ENCODE measurements at regions not wholly inside any gene's neighbourhood (a gene's known extent, or its start where the extent isn't known, plus 50 kb on each side); places are given as distances from the start of the nearest gene placed in this dataset.

- no peak for TF ChIP-seq REST (IDR thresholded peaks at IDR 0.05; ENCODE audit: unreplicated experiment)
- peak; percentile 32; the same call in 1 of the 2 replicates for TF ChIP-seq ZNF331 (CRISPR knock-in tag; IDR thresholded peaks at IDR 0.05; ENCODE audit: low read depth)
- TF ChIP-seq CTCF (conservative IDR thresholded peaks at IDR 0.05; ENCODE audit: low read depth in 2 of 2) = no peak
- no peak for TF ChIP-seq POLR2AphosphoS5 (IDR thresholded peaks at IDR 0.05; ENCODE audit: low read depth)
Observed at GRCh38 chr3:84836961-84837360, 121.8 kb upstream of the CADM2 start (continued).

GRCh38 chr3:84877092-84877491, 81.7 kb upstream of the CADM2 start:
- Mint-ChIP-seq H3K36me3 (ENCODE audit: low read depth) (no peaks in the 10 kb centered on the region), H3K27ac (no peak overlapping the region), H3K4me1 (no peaks in the 10 kb centered on the region), H3K4me3 (no peak overlapping the region), H3K27me3 (ENCODE audit: insufficient read depth, low read depth, poor library complexity) (no peaks in the 10 kb centered on the region), H3K9me3 (no peaks in the 10 kb centered on the region)
- Histone ChIP-seq H3K27me3 (ENCODE audit: insufficient read depth) (no peaks in the 10 kb centered on the region), H4K20me1 (replicated peaks; ENCODE audit: insufficient read depth) (no peaks in the 10 kb centered on the region), H3F3A (replicated peaks; ENCODE audit: low read depth) (no peaks in the 10 kb centered on the region), H3K4me2 (no peak overlapping the region), H3K36me3 (ENCODE audit: insufficient read depth) (no peaks in the 10 kb centered on the region), H3K4me3 (no peak overlapping the region), H3K27ac (ENCODE audit: low read depth) (no peak overlapping the region), H3K4me1 (ENCODE audit: insufficient read depth) (no peaks in the 10 kb centered on the region), H3K79me2 (replicated peaks; ENCODE audit: insufficient read depth) (no peaks in the 10 kb centered on the region), H3K9me2 (ENCODE audit: insufficient read depth) (no peaks in the 10 kb centered on the region), H2AFZ (no peak overlapping the region)
- DNase-seq (ENCODE audit: low spot score) (no peak), ATAC-seq (no peak)
- TF ChIP-seq REST (IDR thresholded peaks at IDR 0.05; ENCODE audit: unreplicated experiment) (no peak), JUNB (IDR thresholded peaks at IDR 0.05; ENCODE audit: unreplicated experiment) (no peak), ZNF114 (CRISPR knock-in tag; IDR thresholded peaks at IDR 0.05) (no peak), CTCF (conservative IDR thresholded peaks at IDR 0.05; ENCODE audit: low read depth in 2 of 2) (no peak), NANOG (IDR thresholded peaks at IDR 0.05; ENCODE audit: borderline replicate concordance) (no peak)
